Neural cell (in vitro differentiated cells): ENCODE measurements at regions not wholly inside any gene's neighbourhood (a gene's known extent, or its start where the extent isn't known, plus 50 kb on each side); places are given as distances from the start of the nearest gene placed in this dataset.

Experiments
- H2AFZ ChIP-seq: fragments of 200-600, 300-800 bp; sonication (generic), shearing (Covaris generic); 2 replicates; pipeline ENCODE4 v1.6.0; 2014; ENCODE audit warnings: low read depth, mild to moderate bottlenecking, antibody characterized with exemption, low read length, moderate library complexity
- H3F3A ChIP-seq: fragments of 200-600 bp; shearing (Covaris generic); 2 replicates; pipeline ENCODE4 v1.6.1; 2016; ENCODE audit warnings: mild to moderate bottlenecking, moderate library complexity, mixed read lengths, antibody characterized with exemption, low read length; ENCODE audit not compliant: insufficient read depth, poor library complexity, severe bottlenecking
- H3K27ac ChIP-seq: fragments of 200-600, 300-800 bp; sonication (generic), shearing (Covaris generic); 2 replicates; pipeline ENCODE4 v1.5.1; 2014; ENCODE audit warnings: mild to moderate bottlenecking, low read length, moderate library complexity
- H3K27me3 ChIP-seq: fragments of 300-800, 200-600 bp; sonication (generic), shearing (Covaris generic); 2 replicates; pipeline ENCODE4 v1.6.0; 2014; ENCODE audit warnings: mild to moderate bottlenecking, low read depth, low read length, moderate library complexity; ENCODE audit not compliant: insufficient read depth
- H3K36me3 ChIP-seq: fragments of 300-800, 200-600 bp; sonication (generic), shearing (Covaris generic); 2 replicates; pipeline ENCODE4 v1.5.1; 2014; ENCODE audit warnings: mild to moderate bottlenecking, antibody characterized with exemption, low read length, moderate library complexity; ENCODE audit not compliant: insufficient read depth
- H3K4me2 ChIP-seq: fragments of 300-800, 200-600 bp; sonication (generic), shearing (Covaris generic); 2 replicates; pipeline ENCODE4 v1.6.0; 2014; ENCODE audit warnings: mild to moderate bottlenecking, low read length
- H3K4me3 ChIP-seq: fragments of 300-800, 200-600 bp; sonication (generic), shearing (Covaris generic); 2 replicates; pipeline ENCODE4 v1.5.1; 2014; ENCODE audit warnings: mild to moderate bottlenecking, low read length, moderate library complexity
- H3K79me2 ChIP-seq: fragments of 200-600 bp; shearing (Covaris generic); replicated peaks from 2 replicates; pipeline ENCODE4 v1.6.0; 2014; ENCODE audit warnings: mild to moderate bottlenecking, low read length, moderate library complexity; ENCODE audit not compliant: insufficient read depth
- H3K9ac ChIP-seq: fragments of 300-800, 200-600 bp; sonication (generic), shearing (Covaris generic); 2 replicates; pipeline ENCODE4 v1.6.1; 2016; ENCODE audit warnings: mild to moderate bottlenecking, low read length, mixed read lengths
- H3K9me2 ChIP-seq: fragments of 200-600 bp; shearing (Covaris generic); 2 replicates; pipeline ENCODE4 v1.6.1; 2016; ENCODE audit warnings: mild to moderate bottlenecking, low read length, mixed read lengths; ENCODE audit not compliant: insufficient read depth
- H3K9me3 ChIP-seq: fragments of 200-600, 300-800 bp; sonication (generic), shearing (Covaris generic); 2 replicates; pipeline ENCODE4 v1.6.1; 2016; ENCODE audit warnings: mild to moderate bottlenecking, mixed run types, low read length, moderate library complexity, mixed read lengths
- H4K20me1 ChIP-seq: fragments of 200-600 bp; shearing (Covaris generic); 2 replicates; pipeline ENCODE4 v1.6.1; 2016; ENCODE audit warnings: mild to moderate bottlenecking, mixed run types; ENCODE audit not compliant: insufficient read depth
- EP300 ChIP-seq: fragments of 450-650 bp; conservative IDR thresholded peaks from 2 replicates; pipeline ENCODE4 v1.6.1; 2014; ENCODE audit warnings: antibody characterized with exemption, mild to moderate bottlenecking, moderate library complexity; ENCODE audit not compliant: poor library complexity, severe bottlenecking
- EZH2 ChIP-seq: fragments of 200-600, 300-800 bp; shearing (Covaris generic), sonication (generic); IDR thresholded peaks from 2 replicates; pipeline ENCODE4 v1.6.1; 2014; ENCODE audit warnings: antibody characterized with exemption, low read length, borderline replicate concordance, mild to moderate bottlenecking; ENCODE audit not compliant: insufficient read depth, poor library complexity, severe bottlenecking
- MXI1 ChIP-seq: fragments of 450-650 bp; conservative IDR thresholded peaks from 2 replicates; pipeline ENCODE4 v1.6.1; 2014; ENCODE audit warnings: antibody characterized with exemption, mild to moderate bottlenecking; ENCODE audit not compliant: poor library complexity, severe bottlenecking
- POLR2AphosphoS5 ChIP-seq: IDR thresholded peaks from 2 replicates; pipeline ENCODE4 v1.6.1; 2012
- RAD21 ChIP-seq: fragments of 450-650 bp; conservative IDR thresholded peaks from 2 replicates; pipeline ENCODE4 v1.6.1; 2014; ENCODE audit warnings: antibody characterized with exemption, mild to moderate bottlenecking, moderate library complexity
- SMC3 ChIP-seq: fragments of 450-650 bp; conservative IDR thresholded peaks from 2 replicates; pipeline ENCODE4 v1.6.1; 2014; ENCODE audit warnings: antibody characterized with exemption, mild to moderate bottlenecking, moderate library complexity; ENCODE audit not compliant: poor library complexity
- TAF1 ChIP-seq: IDR thresholded peaks from 2 replicates; pipeline ENCODE4 v1.6.1; 2012; ENCODE audit warnings: low read depth
- TF ChIP-seq, protein P1 (sequence below): fragments of 450-650 bp; IDR thresholded peaks from 2 replicates; pipeline ENCODE4 v1.5.1; 2014; ENCODE audit warnings: antibody characterized with exemption, mild to moderate bottlenecking, moderate library complexity; ENCODE audit not compliant: poor library complexity, severe bottlenecking
- TF ChIP-seq, protein P2 (sequence below): IDR thresholded peaks from 2 replicates; pipeline ENCODE4 v1.6.1; 2012; ENCODE audit warnings: borderline replicate concordance

DNA sequence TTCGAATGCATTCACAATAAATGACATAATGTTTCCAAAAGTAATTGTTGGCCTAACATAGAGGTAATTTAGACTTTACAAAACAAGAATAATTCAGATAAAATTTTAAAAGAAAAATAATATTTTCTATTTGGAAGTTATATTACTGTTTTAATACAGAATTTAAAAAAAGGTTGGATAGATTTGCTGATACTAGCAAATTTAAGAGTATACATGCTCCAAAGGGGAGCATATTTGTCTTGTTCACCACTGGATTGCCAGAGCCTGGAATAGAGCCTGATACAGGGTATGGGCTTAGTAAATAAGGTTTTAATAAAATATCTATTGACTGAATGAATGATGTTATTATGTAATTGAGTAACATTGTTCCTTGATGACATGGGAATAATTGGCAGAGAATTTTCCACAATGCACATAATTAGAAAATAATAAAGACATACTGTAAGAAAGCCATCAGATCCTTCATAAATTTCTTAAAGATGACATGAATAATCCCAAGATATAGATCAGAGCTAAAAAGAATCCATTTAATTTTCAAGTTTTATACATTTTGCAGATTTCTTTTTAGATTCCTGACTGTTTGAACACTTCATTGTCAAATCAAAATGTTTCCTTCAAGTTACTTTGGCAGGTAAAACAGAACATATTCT, 305.3 kb downstream of the SLC6A15 start:
- H3K4me3 ChIP-seq = no peak overlapping the region
- no peaks in the 10 kb centered on the region for H3K27me3 ChIP-seq
- H3K36me3 ChIP-seq = no peaks in the 10 kb centered on the region
- H3K9me2 ChIP-seq = no peaks in the 10 kb centered on the region
- H3K4me2 ChIP-seq = no peak overlapping the region
- no peaks in the 10 kb centered on the region for H3K9me3 ChIP-seq
- H3K9ac ChIP-seq = no peak overlapping the region
- no peaks in the 10 kb centered on the region for H4K20me1 ChIP-seq
- no peaks in the 10 kb centered on the region for H3F3A ChIP-seq
- no peak overlapping the region for H3K27ac ChIP-seq
- H2AFZ ChIP-seq = no peak overlapping the region
- no peaks in the 10 kb centered on the region for H3K79me2 ChIP-seq
- TF ChIP-seq POLR2AphosphoS5 (no peak), MXI1 (no peak), RAD21 (no peak), EP300 (no peak), SMC3 (no peak), EZH2 (no peak), TAF1 (no peak)
- TF ChIP-seq, protein P1, sequence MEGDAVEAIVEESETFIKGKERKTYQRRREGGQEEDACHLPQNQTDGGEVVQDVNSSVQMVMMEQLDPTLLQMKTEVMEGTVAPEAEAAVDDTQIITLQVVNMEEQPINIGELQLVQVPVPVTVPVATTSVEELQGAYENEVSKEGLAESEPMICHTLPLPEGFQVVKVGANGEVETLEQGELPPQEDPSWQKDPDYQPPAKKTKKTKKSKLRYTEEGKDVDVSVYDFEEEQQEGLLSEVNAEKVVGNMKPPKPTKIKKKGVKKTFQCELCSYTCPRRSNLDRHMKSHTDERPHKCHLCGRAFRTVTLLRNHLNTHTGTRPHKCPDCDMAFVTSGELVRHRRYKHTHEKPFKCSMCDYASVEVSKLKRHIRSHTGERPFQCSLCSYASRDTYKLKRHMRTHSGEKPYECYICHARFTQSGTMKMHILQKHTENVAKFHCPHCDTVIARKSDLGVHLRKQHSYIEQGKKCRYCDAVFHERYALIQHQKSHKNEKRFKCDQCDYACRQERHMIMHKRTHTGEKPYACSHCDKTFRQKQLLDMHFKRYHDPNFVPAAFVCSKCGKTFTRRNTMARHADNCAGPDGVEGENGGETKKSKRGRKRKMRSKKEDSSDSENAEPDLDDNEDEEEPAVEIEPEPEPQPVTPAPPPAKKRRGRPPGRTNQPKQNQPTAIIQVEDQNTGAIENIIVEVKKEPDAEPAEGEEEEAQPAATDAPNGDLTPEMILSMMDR = no peak
- TF ChIP-seq, protein P2, sequence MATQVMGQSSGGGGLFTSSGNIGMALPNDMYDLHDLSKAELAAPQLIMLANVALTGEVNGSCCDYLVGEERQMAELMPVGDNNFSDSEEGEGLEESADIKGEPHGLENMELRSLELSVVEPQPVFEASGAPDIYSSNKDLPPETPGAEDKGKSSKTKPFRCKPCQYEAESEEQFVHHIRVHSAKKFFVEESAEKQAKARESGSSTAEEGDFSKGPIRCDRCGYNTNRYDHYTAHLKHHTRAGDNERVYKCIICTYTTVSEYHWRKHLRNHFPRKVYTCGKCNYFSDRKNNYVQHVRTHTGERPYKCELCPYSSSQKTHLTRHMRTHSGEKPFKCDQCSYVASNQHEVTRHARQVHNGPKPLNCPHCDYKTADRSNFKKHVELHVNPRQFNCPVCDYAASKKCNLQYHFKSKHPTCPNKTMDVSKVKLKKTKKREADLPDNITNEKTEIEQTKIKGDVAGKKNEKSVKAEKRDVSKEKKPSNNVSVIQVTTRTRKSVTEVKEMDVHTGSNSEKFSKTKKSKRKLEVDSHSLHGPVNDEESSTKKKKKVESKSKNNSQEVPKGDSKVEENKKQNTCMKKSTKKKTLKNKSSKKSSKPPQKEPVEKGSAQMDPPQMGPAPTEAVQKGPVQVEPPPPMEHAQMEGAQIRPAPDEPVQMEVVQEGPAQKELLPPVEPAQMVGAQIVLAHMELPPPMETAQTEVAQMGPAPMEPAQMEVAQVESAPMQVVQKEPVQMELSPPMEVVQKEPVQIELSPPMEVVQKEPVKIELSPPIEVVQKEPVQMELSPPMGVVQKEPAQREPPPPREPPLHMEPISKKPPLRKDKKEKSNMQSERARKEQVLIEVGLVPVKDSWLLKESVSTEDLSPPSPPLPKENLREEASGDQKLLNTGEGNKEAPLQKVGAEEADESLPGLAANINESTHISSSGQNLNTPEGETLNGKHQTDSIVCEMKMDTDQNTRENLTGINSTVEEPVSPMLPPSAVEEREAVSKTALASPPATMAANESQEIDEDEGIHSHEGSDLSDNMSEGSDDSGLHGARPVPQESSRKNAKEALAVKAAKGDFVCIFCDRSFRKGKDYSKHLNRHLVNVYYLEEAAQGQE = no peak

DNA sequence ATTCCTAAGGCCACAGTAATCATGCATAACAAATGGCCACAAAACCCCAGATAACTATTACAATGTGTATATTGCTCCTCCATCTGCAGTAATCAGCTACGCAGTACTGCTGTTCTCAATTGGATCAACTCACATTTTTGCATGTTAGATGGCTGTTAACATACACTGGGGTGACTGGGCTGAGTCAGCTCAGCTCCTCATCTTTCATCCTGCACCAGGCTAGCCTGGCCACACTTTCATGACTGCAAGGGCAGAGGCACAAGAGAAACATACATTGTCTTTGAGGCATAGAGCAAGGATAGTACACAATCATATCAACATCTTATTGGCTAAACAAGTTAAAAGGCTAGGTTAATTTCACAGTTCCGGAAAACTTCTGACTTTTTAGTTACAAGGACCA, 306.6 kb downstream of the SLC6A15 start:
- Histone ChIP-seq H3K4me2 (no peak overlapping the region), H3K36me3 (no peaks in the 10 kb centered on the region), H3K9me3 (no peaks in the 10 kb centered on the region), H4K20me1 (no peaks in the 10 kb centered on the region), H3K9ac (no peak overlapping the region), H2AFZ (no peak overlapping the region), H3K27me3 (no peaks in the 10 kb centered on the region), H3K79me2 (no peaks in the 10 kb centered on the region), H3K27ac (no peak overlapping the region), H3K9me2 (no peaks in the 10 kb centered on the region), H3K4me3 (no peak overlapping the region), H3F3A (no peaks in the 10 kb centered on the region)
- TF ChIP-seq, protein P2 = no peak
- TF ChIP-seq SMC3 (no peak), TAF1 (no peak), EZH2 (no peak), POLR2AphosphoS5 (no peak), EP300 (no peak), MXI1 (no peak), RAD21 (no peak)
- TF ChIP-seq, protein P1 = no peak
